ENCODE measurements at regions not wholly inside any gene's neighbourhood (a gene's known extent, or its start where the extent isn't known, plus 50 kb on each side); places are given as distances from the start of the nearest gene placed in this dataset.

DNA sequence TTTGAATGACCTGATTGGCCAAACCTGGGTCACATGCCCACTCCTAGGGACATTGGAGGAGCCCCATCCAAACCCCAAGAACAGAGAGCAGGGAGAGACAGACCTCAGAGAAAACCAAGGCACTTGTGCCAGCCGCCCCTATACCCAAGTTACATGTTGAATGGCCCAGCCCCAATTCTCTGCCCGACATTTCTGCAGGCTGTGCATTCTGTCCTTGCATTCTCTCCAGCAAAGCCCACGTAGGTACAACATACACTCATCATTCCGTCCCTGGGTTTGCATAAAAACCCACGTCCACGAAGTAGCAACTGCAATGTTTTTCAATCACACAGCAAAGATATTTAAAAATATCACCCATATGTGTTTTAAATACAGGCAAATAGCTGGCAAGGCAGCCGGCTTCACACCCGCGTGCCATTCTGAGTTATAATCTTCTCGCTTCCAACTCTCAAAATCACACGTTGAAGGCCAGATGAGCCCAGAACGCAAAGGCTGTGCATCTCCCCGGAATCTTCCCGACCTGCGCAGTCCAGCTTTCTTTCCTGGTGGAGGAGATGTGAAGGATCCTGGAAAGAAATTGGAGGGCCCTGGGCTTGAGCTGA is 91.7 kb upstream of the MYL2 start:
- no peak for DNase-seq (ENCODE audit: low read depth in 2 of 2)

DNA sequence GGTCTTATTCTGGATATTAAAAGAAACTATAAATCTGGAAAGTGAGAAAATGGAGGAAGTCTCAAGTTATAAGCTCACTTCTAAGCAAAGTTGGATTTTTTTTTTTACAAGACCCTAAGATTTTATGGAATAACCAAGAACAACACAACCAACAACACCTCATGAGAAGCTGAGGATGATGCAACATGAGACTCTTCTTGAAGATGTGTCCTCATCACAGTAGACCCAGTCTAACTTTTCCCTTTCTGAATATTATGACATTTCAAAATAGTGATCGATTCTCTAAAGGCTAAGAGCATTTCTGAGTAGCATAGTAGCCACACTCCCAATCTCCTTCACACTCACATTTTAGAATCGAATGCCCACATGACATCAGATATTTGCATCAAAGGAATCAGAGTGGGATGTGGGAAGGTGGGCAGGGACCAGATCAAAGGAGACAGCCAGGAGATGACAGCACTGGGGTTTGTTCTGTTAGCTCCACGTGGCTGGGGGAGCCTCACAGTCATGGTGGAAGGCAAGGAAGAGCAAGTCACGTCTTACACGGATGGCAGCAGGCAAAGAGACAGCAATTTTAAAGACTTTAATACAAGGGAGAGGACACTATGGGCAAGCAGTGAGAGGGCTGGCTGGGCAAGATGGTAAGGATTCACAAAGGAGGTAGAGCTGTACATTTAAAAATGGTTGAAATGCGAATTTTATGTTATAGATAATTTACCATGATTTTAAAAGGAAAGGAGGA is 90.7 kb upstream of the MYL2 start:
- DNase-seq (ENCODE audit: low read depth in 2 of 2): no peak

DNA sequence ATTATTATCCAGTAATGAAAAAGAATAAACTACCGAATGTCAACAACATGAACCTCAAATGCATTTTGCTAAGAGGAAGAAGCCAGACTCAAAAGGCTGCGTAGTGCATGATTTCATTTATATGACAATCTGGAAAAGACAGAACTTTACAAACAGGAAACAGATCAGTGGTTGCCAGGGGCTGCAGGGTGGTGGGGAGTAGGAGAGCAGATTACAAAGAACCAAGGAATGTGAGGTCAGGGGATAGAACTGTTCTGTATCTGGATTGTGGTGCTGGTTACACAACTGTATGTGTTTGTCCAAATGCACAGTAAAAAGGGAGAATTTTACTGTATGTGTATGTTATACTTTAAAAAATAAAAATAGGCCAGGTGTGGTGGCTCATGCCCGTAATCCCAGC is 89.7 kb upstream of the MYL2 start:
- DNase-seq (ENCODE audit: low read depth in 2 of 2): no peak

DNA sequence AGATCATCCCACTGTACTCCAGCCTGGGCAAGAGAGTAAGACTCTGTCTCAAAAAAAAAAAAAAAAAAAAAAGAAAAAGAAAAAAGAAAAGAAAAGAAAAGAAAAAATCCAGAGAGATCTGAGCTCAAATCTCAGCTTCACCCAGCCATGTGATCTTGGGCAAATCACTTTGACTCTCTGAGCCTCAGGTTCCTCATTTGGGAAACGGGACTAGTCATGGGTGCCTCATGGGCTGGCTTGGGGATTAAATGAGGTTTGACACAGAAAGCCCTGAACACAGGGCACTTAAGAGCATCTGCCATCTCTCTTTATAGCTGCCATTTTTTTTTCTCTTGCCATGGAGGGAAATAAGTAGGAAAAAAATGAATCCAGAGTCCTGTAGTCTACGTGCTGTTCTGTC is 86.2 kb upstream of the MYL2 start:
- DNase-seq (ENCODE audit: low read depth in 2 of 2): no peak

DNA sequence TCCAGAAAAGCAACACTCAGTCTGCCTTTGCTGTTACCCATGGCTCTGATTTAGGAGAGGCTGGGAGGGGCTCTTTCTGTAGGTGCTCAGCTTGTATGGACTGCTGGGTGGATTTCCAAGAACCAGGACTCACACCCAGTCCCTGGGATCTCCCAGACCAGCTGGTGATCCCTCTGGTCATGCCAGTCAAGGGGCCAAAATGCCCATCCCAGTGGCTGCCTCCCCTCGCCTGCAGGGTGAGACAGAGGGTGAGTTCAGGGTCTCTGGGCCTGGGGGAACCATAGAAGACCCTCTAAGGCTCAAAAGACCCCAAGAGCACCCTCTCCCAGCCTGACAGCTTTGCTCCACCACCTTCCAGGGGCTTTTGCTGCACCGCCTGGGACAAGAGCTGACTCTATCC is 78.6 kb upstream of the MYL2 start:
- DNase-seq (ENCODE audit: low read depth in 2 of 2): no peak

DNA sequence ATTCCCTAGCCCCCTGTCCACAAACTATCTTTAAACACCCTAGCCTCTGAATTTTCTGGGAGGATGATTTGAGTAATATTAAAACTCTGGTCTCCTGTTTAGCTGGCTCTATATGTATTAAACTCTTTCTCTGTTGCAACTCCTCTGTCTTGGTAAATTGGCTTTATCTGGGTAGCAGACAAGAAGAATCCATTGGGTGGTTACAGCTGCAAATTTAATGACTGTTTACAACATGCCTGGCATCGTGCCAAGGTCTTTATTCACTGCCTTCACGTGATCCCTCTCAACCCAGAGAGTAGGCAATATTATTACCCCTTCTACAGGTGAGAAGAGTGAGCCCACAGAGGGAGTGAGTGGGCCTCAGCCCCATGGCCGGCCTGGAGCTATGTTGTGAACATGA is 77.8 kb upstream of the MYL2 start:
- DNase-seq (ENCODE audit: low read depth in 2 of 2): no peak

DNA sequence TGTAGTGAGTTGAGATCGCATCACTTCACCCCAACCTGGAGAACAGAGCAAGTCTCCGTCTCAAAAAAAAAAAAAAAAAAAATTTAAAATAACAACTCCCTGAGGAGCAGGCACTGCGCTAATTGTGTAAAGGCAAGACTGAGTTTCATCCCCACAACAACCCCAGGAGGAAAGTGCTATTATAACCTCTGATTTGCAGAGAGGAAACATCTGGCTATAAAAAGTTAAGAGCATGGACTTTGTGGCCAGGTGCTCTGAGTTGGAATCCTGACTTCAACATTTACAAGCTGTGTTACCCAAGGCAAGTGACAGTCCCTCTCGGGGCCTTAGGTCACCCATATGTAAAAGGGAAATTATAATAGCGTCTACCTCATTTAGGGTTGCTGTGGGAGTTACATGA is 76.0 kb upstream of the MYL2 start:
- DNase-seq (ENCODE audit: low read depth in 2 of 2): no peak

DNA sequence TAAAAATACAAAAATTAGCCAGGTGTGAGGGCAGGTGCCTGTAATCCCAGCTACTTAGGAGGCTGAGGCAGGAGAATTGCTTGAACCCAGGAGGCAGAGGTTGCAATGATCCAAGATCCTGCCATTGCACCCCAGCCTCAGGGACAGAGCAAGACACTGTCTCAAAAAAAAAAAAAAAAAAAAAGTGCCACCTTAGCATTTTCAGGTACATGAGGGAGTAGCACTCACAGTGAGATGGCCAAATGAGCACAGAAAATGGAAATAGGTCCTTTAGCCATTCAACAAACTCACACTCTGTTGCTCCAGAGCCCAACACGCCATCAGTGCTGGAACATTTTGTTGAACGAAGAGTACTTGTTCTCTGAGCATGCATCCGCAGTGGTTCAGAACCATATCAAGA is 75.2 kb upstream of the MYL2 start:
- DNase-seq (ENCODE audit: low read depth in 2 of 2): no peak

DNA sequence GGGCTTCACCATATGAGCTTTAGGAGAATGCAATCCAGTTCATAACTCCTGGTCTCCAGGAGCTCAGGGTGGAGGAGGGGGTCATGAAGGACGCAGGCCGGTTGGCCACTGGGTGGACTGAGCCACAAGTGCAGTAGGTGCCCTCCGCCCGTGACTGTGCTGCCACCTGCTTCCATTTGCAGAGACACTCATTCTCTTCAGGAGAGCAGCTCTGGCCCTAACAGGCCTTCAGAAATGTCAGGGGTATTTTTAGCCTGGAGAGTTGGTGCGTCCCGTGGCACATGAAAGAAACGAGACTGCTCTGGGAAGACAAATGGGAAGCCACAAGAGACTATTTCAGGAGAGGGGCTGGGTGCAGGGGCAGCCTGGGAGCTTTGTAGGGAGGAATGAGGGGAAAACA is 74.6 kb upstream of the MYL2 start:
- DNase-seq (ENCODE audit: low read depth in 2 of 2): no peak

DNA sequence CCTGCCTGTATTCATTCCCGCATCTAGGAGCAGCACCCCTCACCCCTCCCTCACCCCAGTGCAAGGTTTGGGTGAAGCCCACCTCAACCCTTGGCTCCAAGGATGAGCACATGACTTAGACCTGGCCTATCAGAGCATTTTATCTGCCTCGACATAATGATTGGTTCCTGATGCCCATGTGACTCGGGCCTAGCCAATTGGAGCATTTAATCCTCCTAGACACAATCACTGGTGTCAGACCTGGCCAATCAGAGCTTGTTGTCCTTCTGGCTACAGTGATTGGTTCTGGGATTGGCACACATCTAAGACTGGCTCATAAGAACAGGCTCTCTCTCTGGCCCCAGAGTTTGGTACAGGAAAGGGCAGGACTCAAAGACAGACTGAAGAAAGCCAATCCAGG is 73.1 kb upstream of the MYL2 start:
- DNase-seq (ENCODE audit: low read depth in 2 of 2): no peak

DNA sequence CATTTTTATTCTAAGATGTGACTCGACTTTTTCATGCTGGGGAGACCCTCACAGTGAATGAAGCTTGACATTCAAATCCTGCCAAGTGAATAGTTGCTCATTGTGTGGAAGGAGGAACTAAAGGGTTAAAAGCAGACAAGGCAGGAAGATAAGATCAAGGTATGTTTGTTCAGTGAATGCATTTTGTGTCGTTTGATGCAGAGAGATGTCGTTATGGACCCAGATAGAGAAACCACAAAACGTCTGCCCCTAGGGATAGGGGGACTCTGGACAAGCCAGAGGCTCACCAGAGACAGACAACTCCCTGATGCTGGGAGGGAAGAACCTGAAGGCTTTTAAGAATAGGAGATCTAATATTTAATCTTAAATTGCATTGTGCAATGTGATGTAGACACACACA is 72.5 kb upstream of the MYL2 start:
- DNase-seq (ENCODE audit: low read depth in 2 of 2): no peak

DNA sequence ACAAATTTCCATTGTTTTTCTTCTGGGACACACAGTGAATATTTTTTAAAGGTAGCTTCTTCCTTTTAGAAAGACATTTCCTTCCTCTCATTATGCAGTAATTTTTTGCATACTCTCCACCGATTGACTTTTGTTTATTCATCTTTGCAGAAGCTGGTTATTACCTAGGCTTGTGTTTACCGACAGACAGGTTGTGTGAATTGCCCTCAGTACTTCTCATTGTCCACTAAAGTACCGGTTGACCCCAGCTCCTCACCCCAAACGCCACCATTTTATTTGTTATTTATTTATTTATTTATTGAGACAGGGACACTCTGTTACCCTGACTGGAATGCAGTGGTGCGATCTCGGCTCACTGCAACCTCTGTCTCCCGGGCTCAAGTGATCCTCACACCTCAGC is 63.4 kb upstream of the MYL2 start:
- no peak for DNase-seq (ENCODE audit: low read depth in 2 of 2)

DNA sequence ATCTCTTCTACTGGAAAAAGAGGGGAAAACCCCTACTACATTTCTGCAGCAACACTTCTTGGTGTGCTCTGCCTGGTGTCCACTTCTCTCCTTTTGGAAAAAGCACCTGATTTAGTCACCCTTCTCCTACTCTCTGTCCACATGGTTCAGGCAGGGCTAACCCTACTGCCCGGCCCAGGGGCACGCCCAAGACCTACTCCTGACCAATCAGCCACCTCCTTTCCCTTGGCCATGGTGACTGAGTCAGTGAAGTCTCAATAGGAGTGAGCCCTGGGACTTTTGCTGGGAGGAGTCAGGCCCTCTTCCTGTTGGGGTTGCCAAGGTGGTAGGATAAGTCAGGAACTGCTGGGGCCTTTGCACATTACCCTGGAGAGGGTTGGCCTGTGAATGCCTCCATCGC is 52.5 kb upstream of the MYL2 start:
- DNase-seq (ENCODE audit: low read depth in 2 of 2): no peak

DNA sequence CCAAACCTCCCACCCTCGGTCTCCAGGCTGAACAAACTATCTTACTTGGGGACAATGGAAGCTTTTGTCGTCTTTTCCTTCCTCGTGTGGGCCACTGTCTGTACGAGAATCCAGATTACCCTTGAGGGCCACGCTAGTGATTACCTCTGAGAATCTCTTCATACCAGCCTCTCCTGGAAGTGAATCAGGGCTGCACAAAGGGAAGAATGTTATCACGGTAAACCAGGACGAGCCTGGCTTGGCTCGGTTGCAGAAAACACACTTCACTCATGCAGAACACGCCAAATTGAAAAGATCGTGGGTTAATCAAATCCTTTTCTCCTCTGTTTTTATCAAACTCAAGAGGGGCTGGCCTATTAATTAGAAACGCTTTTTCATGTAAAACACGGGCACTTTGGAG is 51.6 kb upstream of the MYL2 start:
- DNase-seq (ENCODE audit: low read depth in 2 of 2): no peak

DNA sequence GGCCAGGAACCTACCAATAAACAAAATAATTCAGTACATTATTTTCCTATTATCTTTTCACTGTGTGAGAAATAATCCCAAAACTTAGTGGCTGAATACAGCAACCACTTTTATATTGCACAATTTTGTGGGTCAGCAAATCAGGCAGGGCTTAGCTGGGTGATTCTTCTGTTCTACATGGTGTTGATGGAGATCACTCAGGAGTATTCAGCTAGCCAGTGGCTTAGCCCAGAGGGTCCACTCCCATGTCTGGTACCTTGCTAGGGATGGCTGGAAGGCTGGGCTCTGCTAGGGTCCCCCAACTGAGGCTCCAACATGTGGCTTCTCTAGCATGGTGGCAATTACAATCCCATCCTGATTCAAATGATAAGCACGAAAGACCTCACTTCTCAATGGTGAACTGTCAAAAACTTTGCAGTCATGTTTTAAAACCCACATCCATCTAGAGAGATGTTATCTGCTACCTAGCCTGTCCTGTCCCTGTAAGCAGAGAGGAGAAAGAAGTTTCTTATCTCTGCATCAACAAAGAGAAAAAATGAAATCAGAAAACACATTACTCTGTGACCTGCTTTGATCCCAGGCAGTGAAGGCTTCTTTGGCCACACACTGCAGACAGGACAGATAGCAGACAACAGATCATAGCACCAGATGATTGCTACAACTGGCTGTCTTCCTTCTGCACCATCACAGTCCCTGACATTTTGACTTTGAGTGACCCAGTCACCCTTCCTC is 51.0 kb upstream of the MYL2 start:
- no peak for DNase-seq (ENCODE audit: low read depth in 2 of 2)
